Cardiac septum (tissue), 1 donor: ENCODE measurements at regions not wholly inside any gene's neighbourhood (a gene's known extent, or its start where the extent isn't known, plus 50 kb on each side); places are given as distances from the start of the nearest gene placed in this dataset.

Experiments
- DNase-seq: peaks from one replicate; pipeline ENCODE4 v3.0.0-alpha.2; 2020; ENCODE audit warnings: low spot score
- intact Hi-C: fragments of 100-400 bp; cut with DNase I; formaldehyde crosslinking; loops from one replicate; pipeline ENCODE4 v1.14.0; 2022
- donor health status: DM: no; HTN: no; CAD: no.

- no peak for DNase-seq
- intact Hi-C loops, result no loop called here
These were observed 215.6 kb upstream of the PPFIA2 start for GRCh38 chr12:81974762-81975161.

- DNase-seq, result no peak
- intact Hi-C loops, result no loop called here
These were observed 209.3 kb upstream of the PPFIA2 start for GRCh38 chr12:81968421-81968820.

GRCh38 chr12:81963636-81964035, 204.5 kb upstream of the PPFIA2 start:
- intact Hi-C loops, result no loop called here

GRCh38 chr12:81963026-81963425, 203.9 kb upstream of the PPFIA2 start:
- intact Hi-C loops, result no loop called here
- no peak for DNase-seq

More at GRCh38 chr12:81963636-81964035, 204.5 kb upstream of the PPFIA2 start:
- DNase-seq, result no peak

GRCh38 chr12:81962126-81962856, 203.1 kb upstream of the PPFIA2 start:
- intact Hi-C loops, result no loop called here

GRCh38 chr12:81958406-81958805, 199.3 kb upstream of the PPFIA2 start:
- DNase-seq, result no peak
- intact Hi-C loops, result no loop called here

More at GRCh38 chr12:81962126-81962856, 203.1 kb upstream of the PPFIA2 start:
- DNase-seq, result no peak

- no peak for DNase-seq
- intact Hi-C loops, result no loop called here
These were observed 198.5 kb upstream of the PPFIA2 start for GRCh38 chr12:81957631-81958030.

GRCh38 chr12:81956468-81956860, 197.3 kb upstream of the PPFIA2 start:
- intact Hi-C loops, result no loop called here
- DNase-seq, result no peak

- intact Hi-C loops, result no loop called here
- no peak for DNase-seq
These were observed 194.4 kb upstream of the PPFIA2 start for GRCh38 chr12:81953541-81953940.

- no peak for DNase-seq
- intact Hi-C loops, result no loop called here
These were observed 191.7 kb upstream of the PPFIA2 start for GRCh38 chr12:81950871-81951270.

- DNase-seq, result no peak
- intact Hi-C loops, result no loop called here
These were observed 190.7 kb upstream of the PPFIA2 start for GRCh38 chr12:81949841-81950308.

GRCh38 chr12:81949416-81949815, 190.3 kb upstream of the PPFIA2 start:
- DNase-seq, result no peak
- intact Hi-C loops, result no loop called here

- intact Hi-C loops, result no loop called here
- DNase-seq, result no peak
These were observed 185.7 kb upstream of the PPFIA2 start for GRCh38 chr12:81944886-81945285.

GRCh38 chr12:81942594-81942993, 183.4 kb upstream of the PPFIA2 start:
- DNase-seq, result no peak
- intact Hi-C loops, result no loop called here

- intact Hi-C loops, result no loop called here
- no peak for DNase-seq
These were observed 170.9 kb upstream of the PPFIA2 start for GRCh38 chr12:81930037-81930436.

- no peak for DNase-seq
- intact Hi-C loops, result no loop called here
These were observed 137.6 kb upstream of the PPFIA2 start for GRCh38 chr12:81896771-81897170.

GRCh38 chr12:81888961-81889360, 129.8 kb upstream of the PPFIA2 start:
- no peak for DNase-seq
- intact Hi-C loops, result no loop called here

GRCh38 chr12:81888106-81888740, 129.1 kb upstream of the PPFIA2 start:
- DNase-seq, result no peak
- intact Hi-C loops, result no loop called here

GRCh38 chr12:81874586-81874985, 115.4 kb upstream of the PPFIA2 start:
- intact Hi-C loops, result no loop called here
- DNase-seq, result no peak

GRCh38 chr12:81874166-81874565, 115.0 kb upstream of the PPFIA2 start:
- intact Hi-C loops, result no loop called here
- no peak for DNase-seq

GRCh38 chr12:81872400-81872799, 113.2 kb upstream of the PPFIA2 start:
- no peak for DNase-seq
- intact Hi-C loops, result no loop called here
